ENCODE measurements at regions not wholly inside any gene's neighbourhood (a gene's known extent, or its start where the extent isn't known, plus 50 kb on each side); places are given as distances from the start of the nearest gene placed in this dataset.

DNA sequence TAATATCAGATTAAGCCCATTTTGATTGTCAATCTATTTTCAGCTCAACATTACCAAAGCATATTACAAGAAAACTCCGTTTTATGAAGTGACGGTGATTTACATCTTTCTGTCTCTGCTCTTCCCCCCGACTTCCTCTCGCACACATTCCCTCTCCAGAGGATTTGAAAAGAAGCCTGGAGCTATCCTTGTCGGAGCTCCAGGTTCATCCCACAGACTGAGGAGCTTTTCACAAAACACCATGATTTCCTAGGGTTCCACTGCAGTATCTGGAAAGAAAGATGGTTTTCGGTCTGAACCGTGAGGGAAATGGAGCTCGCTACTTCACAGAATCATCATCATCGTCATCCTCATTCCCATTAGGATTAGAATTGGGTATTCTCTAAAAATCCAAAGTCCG is 655.5 kb upstream of the MGMT start:
- WGBS: 91% methylated on average over 10 of the region's 10 CpGs
- Histone ChIP-seq H3K27me3 (ENCODE audit: control insufficient read depth in 2 of 2, insufficient read depth in 1 of 2, low read length in 1 of 2) (no peaks in the 10 kb centered on the region), H3K9me3 (ENCODE audit: control insufficient read depth in 2 of 2, insufficient read depth in 1 of 2, low read length in 1 of 2) (no peaks in the 10 kb centered on the region), H3K4me1 (ENCODE audit: control insufficient read depth in 2 of 2, insufficient read depth in 2 of 2, low read length in 2 of 2) (no peaks in the 10 kb centered on the region), H3K36me3 (ENCODE audit: control insufficient read depth in 2 of 2, insufficient read depth in 2 of 2, low read length in 1 of 2) (no peaks in the 10 kb centered on the region), H3K4me3 (ENCODE audit: low read length in 2 of 2) (no peak overlapping the region), H3K27ac (ENCODE audit: low read depth in 1 of 2, low read length in 1 of 2) (no peak overlapping the region)
- no peak for DNase-seq (ENCODE audit: low read depth in 6 of 9, low spot score in 9 of 9)

DNA sequence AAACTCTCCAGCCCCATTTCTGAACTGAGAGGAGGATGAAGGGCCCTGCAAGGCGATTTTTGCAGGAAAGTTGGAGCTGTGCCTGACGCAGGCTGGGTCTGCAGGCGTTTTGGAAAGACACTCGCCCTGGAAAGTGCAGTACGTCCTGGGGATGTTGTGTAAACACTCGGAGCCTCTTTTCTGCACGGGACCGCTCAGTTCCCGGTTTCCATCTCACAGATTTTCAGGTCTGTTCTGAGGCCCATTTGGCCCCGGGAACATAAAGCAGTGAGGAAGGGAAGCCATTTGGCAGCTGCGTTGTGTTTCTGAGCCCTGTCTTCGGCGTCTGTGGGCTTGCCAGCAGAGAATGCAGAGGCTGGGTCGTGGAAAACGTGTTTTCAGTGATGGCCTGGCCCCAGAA is 655.0 kb upstream of the MGMT start:
- Histone ChIP-seq H3K4me1 (ENCODE audit: control insufficient read depth in 2 of 2, insufficient read depth in 2 of 2, low read length in 2 of 2) (no peaks in the 10 kb centered on the region), H3K27ac (ENCODE audit: low read depth in 1 of 2, low read length in 1 of 2) (no peak overlapping the region), H3K4me3 (ENCODE audit: low read length in 2 of 2) (no peak overlapping the region), H3K9me3 (ENCODE audit: control insufficient read depth in 2 of 2, insufficient read depth in 1 of 2, low read length in 1 of 2) (no peaks in the 10 kb centered on the region), H3K36me3 (ENCODE audit: control insufficient read depth in 2 of 2, insufficient read depth in 2 of 2, low read length in 1 of 2) (no peaks in the 10 kb centered on the region), H3K27me3 (ENCODE audit: control insufficient read depth in 2 of 2, insufficient read depth in 1 of 2, low read length in 1 of 2) (no peaks in the 10 kb centered on the region)
- 76% methylated on average over 15 of the region's 15 CpGs for WGBS
- no peak for DNase-seq (ENCODE audit: low read depth in 6 of 9, low spot score in 9 of 9)

DNA sequence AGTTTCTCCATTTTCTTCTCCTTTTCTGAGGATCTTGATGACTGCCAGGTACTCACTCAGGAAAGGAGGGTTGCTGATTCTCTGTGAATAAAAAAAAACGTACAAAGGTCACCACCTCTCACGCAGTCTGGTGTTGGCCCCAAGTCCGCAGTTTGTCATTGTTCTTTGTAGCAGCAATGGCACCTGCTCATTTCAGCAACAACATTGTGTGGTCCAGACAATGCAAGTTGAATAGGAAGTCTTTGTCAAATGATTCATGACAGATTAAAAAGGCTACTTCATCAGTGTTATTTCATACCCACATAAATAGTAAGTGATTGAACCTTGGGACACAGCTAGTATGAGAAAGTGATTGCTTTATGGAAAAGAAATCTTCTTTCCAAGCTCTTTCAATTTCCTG is 653.5 kb upstream of the MGMT start:
- no peaks in the 10 kb centered on the region for H3K27me3 ChIP-seq (ENCODE audit: control insufficient read depth in 2 of 2, insufficient read depth in 1 of 2, low read length in 1 of 2)
- no peaks in the 10 kb centered on the region for H3K36me3 ChIP-seq (ENCODE audit: control insufficient read depth in 2 of 2, insufficient read depth in 2 of 2, low read length in 1 of 2)
- no peaks in the 10 kb centered on the region for H3K9me3 ChIP-seq (ENCODE audit: control insufficient read depth in 2 of 2, insufficient read depth in 1 of 2, low read length in 1 of 2)
- no peak overlapping the region for H3K4me3 ChIP-seq (ENCODE audit: low read length in 2 of 2)
- WGBS: 59% methylated on average over 3 of the region's 3 CpGs
- H3K27ac ChIP-seq (ENCODE audit: low read depth in 1 of 2, low read length in 1 of 2): no peak overlapping the region
- DNase-seq (ENCODE audit: low read depth in 6 of 9, low spot score in 9 of 9): no peak
- no peaks in the 10 kb centered on the region for H3K4me1 ChIP-seq (ENCODE audit: control insufficient read depth in 2 of 2, insufficient read depth in 2 of 2, low read length in 2 of 2)

DNA sequence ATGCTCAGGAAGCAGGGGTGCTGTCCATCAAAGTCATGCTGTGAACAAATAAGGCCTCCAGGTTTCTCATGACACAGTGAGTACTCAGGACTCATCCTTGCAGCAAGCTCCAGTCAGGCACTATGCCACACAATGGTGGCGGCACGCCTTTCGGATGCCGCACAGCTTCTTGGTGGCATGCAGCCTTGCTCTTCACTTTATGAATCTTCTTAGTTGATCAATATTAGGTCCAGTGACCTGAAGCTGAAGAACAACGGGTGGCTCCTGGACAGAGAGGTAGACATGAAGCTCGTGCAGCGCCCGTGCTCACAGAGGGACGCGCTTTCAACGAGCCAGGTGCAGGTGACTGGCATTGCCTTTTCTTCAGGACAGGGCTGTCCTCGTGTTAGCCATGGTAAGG is 653.0 kb upstream of the MGMT start:
- H3K36me3 ChIP-seq (ENCODE audit: control insufficient read depth in 2 of 2, insufficient read depth in 2 of 2, low read length in 1 of 2): no peaks in the 10 kb centered on the region
- DNase-seq (ENCODE audit: low read depth in 6 of 9, low spot score in 9 of 9): no peak
- no peaks in the 10 kb centered on the region for H3K9me3 ChIP-seq (ENCODE audit: control insufficient read depth in 2 of 2, insufficient read depth in 1 of 2, low read length in 1 of 2)
- H3K27ac ChIP-seq (ENCODE audit: low read depth in 1 of 2, low read length in 1 of 2): no peak overlapping the region
- H3K27me3 ChIP-seq (ENCODE audit: control insufficient read depth in 2 of 2, insufficient read depth in 1 of 2, low read length in 1 of 2): no peaks in the 10 kb centered on the region
- no peak overlapping the region for H3K4me3 ChIP-seq (ENCODE audit: low read length in 2 of 2)
- 92% methylated on average over 12 of the region's 12 CpGs for WGBS
- no peaks in the 10 kb centered on the region for H3K4me1 ChIP-seq (ENCODE audit: control insufficient read depth in 2 of 2, insufficient read depth in 2 of 2, low read length in 2 of 2)

DNA sequence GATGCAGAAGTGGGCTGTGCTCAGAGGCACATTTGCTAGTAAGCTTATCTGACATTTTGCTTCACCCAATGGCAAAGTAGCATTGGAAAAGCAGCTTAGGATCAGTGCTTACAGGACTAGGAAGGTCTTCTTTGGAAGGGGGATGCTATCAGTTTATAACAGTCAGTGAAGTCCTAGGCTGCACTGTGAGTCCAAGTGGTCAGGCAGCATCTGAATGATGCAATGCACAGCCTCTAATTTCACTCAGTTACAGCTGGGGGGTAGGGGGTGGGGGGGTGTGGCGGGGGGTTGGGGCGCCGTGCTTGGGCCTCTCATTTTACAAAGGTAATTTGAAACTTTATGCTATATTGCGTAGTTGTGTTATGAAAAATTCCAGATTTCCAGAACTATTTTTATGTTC is 652.3 kb upstream of the MGMT start:
- DNase-seq (ENCODE audit: low read depth in 6 of 9, low spot score in 9 of 9): no peak
- Histone ChIP-seq H3K27me3 (ENCODE audit: control insufficient read depth in 2 of 2, insufficient read depth in 1 of 2, low read length in 1 of 2) (no peaks in the 10 kb centered on the region), H3K9me3 (ENCODE audit: control insufficient read depth in 2 of 2, insufficient read depth in 1 of 2, low read length in 1 of 2) (no peaks in the 10 kb centered on the region), H3K4me3 (ENCODE audit: low read length in 2 of 2) (no peak overlapping the region), H3K27ac (ENCODE audit: low read depth in 1 of 2, low read length in 1 of 2) (no peak overlapping the region), H3K36me3 (ENCODE audit: control insufficient read depth in 2 of 2, insufficient read depth in 2 of 2, low read length in 1 of 2) (no peaks in the 10 kb centered on the region), H3K4me1 (ENCODE audit: control insufficient read depth in 2 of 2, insufficient read depth in 2 of 2, low read length in 2 of 2) (no peaks in the 10 kb centered on the region)
- 94% methylated on average over 4 of the region's 4 CpGs for WGBS

DNA sequence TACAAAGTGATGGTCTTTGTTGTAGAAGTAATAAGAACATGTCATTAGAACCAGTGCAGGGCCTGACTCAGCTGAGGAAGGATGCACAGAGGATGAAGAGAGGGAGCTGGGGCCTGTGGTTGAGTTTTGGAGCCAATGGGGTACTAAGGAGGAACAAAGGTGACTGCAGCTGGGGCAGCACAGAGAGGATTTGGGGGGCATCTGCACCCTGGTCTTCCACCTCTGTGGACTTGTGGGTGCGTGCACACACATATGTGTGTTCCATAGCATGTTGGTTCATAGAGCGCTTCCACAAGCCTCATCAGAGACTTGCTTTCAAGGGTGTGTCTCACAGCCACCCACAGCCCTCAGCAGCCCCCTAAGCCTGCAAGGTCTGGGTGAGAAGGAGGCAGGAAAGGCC is 650.3 kb upstream of the MGMT start:
- Histone ChIP-seq H3K36me3 (ENCODE audit: control insufficient read depth in 2 of 2, insufficient read depth in 2 of 2, low read length in 1 of 2) (no peaks in the 10 kb centered on the region), H3K9me3 (ENCODE audit: control insufficient read depth in 2 of 2, insufficient read depth in 1 of 2, low read length in 1 of 2) (no peaks in the 10 kb centered on the region), H3K4me3 (ENCODE audit: low read length in 2 of 2) (no peak overlapping the region), H3K4me1 (ENCODE audit: control insufficient read depth in 2 of 2, insufficient read depth in 2 of 2, low read length in 2 of 2) (no peaks in the 10 kb centered on the region), H3K27me3 (ENCODE audit: control insufficient read depth in 2 of 2, insufficient read depth in 1 of 2, low read length in 1 of 2) (no peaks in the 10 kb centered on the region), H3K27ac (ENCODE audit: low read depth in 1 of 2, low read length in 1 of 2) (no peak overlapping the region)
- 85% methylated on average over 2 of the region's 2 CpGs for WGBS
- no peak for DNase-seq (ENCODE audit: low read depth in 6 of 9, low spot score in 9 of 9)

DNA sequence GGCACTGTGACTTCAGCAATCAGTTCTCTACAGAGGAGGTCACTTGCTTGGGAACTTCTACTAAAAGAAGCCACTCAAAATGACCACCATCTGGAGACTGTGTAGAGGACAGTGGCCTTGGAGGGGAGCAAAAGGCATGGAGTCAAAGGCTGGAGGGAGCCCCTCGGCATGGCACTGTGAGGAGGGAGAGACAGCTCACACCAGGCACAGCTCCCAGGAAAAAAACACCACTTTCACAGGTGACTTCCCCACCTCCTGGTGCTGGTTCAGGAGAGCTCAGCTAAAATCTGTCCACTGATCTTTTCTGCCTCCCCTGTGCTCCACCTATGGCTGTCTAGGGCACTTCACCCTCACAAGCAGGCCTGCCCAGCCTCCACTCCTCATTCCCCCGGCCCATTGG is 649.4 kb upstream of the MGMT start:
- H3K4me3 ChIP-seq (ENCODE audit: low read length in 2 of 2): no peak overlapping the region
- no peaks in the 10 kb centered on the region for H3K9me3 ChIP-seq (ENCODE audit: control insufficient read depth in 2 of 2, insufficient read depth in 1 of 2, low read length in 1 of 2)
- H3K27ac ChIP-seq (ENCODE audit: low read depth in 1 of 2, low read length in 1 of 2): no peak overlapping the region
- no peak for DNase-seq (ENCODE audit: low read depth in 6 of 9, low spot score in 9 of 9)
- H3K27me3 ChIP-seq (ENCODE audit: control insufficient read depth in 2 of 2, insufficient read depth in 1 of 2, low read length in 1 of 2): no peaks in the 10 kb centered on the region
- H3K4me1 ChIP-seq (ENCODE audit: control insufficient read depth in 2 of 2, insufficient read depth in 2 of 2, low read length in 2 of 2): no peaks in the 10 kb centered on the region
- whole genome bisulfite sequencing: 85% methylated on average over 2 of the region's 2 CpGs
- H3K36me3 ChIP-seq (ENCODE audit: control insufficient read depth in 2 of 2, insufficient read depth in 2 of 2, low read length in 1 of 2): no peaks in the 10 kb centered on the region

DNA sequence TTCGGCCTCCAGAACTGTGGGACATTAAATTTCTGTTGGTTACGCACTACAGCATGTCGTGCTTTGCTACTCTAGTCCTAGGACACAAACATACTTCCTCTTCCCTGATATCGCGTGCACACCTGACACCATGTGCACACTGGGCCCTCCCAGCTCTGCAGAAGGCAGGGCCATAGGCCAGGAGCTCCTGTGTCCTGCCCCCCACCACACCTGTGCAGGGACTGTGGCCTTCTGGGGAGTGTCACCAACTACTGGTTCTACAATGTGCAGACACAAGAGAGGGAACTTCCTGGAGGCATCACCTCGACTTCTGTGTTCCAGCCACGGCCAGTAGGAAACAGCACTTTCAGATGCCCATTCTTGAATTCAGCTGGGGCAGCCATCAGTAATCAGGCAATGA is 646.4 kb upstream of the MGMT start:
- Histone ChIP-seq H3K27ac (ENCODE audit: low read depth in 1 of 2, low read length in 1 of 2) (no peak overlapping the region), H3K4me3 (ENCODE audit: low read length in 2 of 2) (no peak overlapping the region), H3K4me1 (ENCODE audit: control insufficient read depth in 2 of 2, insufficient read depth in 2 of 2, low read length in 2 of 2) (no peaks in the 10 kb centered on the region), H3K9me3 (ENCODE audit: control insufficient read depth in 2 of 2, insufficient read depth in 1 of 2, low read length in 1 of 2) (no peaks in the 10 kb centered on the region), H3K36me3 (ENCODE audit: control insufficient read depth in 2 of 2, insufficient read depth in 2 of 2, low read length in 1 of 2) (no peaks in the 10 kb centered on the region), H3K27me3 (ENCODE audit: control insufficient read depth in 2 of 2, insufficient read depth in 1 of 2, low read length in 1 of 2) (no peaks in the 10 kb centered on the region)
- no peak for DNase-seq (ENCODE audit: low read depth in 6 of 9, low spot score in 9 of 9)
- 76% methylated on average over 7 of the region's 7 CpGs for WGBS

DNA sequence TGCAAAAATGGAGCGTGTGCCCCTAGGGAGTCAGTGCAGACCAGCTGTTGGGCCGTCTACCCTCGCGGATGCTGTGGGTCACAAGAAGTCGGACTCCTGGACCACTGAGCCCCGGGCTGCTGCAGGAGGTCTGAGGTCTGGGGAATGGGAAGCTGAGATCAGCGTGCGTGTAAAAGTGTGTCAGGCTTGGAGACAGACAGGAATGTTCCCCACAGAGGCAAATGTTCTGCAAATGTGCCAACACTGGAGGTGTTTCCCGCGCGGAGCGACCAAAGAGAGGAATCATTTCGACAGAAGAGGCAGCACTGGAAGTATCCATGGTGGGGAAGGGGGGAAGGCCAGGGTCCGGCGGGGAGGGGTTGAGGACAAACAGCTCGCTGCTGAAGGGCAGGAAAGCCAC is 643.8 kb upstream of the MGMT start:
- WGBS: 90% methylated on average over 16 of the region's 16 CpGs

DNA sequence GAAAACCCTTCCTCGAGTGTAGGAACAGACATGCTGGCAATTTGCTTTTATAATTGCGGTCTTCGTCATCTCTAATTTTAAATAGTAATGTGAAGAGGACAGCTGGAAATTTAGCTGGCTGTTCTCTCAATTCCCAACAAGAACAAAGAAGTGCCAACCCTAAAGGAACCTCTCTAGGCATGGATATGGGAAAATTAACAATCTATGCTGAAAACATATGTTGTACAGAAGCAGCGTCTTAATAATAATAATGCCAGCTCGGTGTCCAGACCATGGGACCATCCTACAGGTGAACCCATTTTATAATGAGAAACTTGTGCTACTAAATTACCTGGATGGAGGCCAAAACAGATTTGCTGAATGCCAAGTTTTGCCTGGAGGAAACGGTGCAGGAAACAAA is 641.4 kb upstream of the MGMT start:
- WGBS: 91% methylated on average over 6 of the region's 6 CpGs

More for the DNA sequence above, 643.8 kb upstream of the MGMT start:
- DNase-seq (ENCODE audit: low read depth in 6 of 9, low spot score in 9 of 9): no peak
- H3K9me3 ChIP-seq (ENCODE audit: control insufficient read depth in 2 of 2, insufficient read depth in 1 of 2, low read length in 1 of 2): no peaks in the 10 kb centered on the region
- H3K4me3 ChIP-seq (ENCODE audit: low read length in 2 of 2): no peak overlapping the region
- no peaks in the 10 kb centered on the region for H3K4me1 ChIP-seq (ENCODE audit: control insufficient read depth in 2 of 2, insufficient read depth in 2 of 2, low read length in 2 of 2)
- no peaks in the 10 kb centered on the region for H3K36me3 ChIP-seq (ENCODE audit: control insufficient read depth in 2 of 2, insufficient read depth in 2 of 2, low read length in 1 of 2)
- H3K27ac ChIP-seq (ENCODE audit: low read depth in 1 of 2, low read length in 1 of 2): no peak overlapping the region
- H3K27me3 ChIP-seq (ENCODE audit: control insufficient read depth in 2 of 2, insufficient read depth in 1 of 2, low read length in 1 of 2): no peaks in the 10 kb centered on the region

More for the DNA sequence above, 641.4 kb upstream of the MGMT start:
- no peak for DNase-seq (ENCODE audit: low read depth in 6 of 9, low spot score in 9 of 9)
- Histone ChIP-seq H3K27me3 (ENCODE audit: control insufficient read depth in 2 of 2, insufficient read depth in 1 of 2, low read length in 1 of 2) (no peaks in the 10 kb centered on the region), H3K27ac (ENCODE audit: low read depth in 1 of 2, low read length in 1 of 2) (no peak overlapping the region), H3K4me3 (ENCODE audit: low read length in 2 of 2) (no peak overlapping the region), H3K36me3 (ENCODE audit: control insufficient read depth in 2 of 2, insufficient read depth in 2 of 2, low read length in 1 of 2) (no peaks in the 10 kb centered on the region), H3K9me3 (ENCODE audit: control insufficient read depth in 2 of 2, insufficient read depth in 1 of 2, low read length in 1 of 2) (no peaks in the 10 kb centered on the region), H3K4me1 (ENCODE audit: control insufficient read depth in 2 of 2, insufficient read depth in 2 of 2, low read length in 2 of 2) (no peaks in the 10 kb centered on the region)

All from thymus (tissue), 11 donors.